ENCODE measurements at regions not wholly inside any gene's neighbourhood (a gene's known extent, or its start where the extent isn't known, plus 50 kb on each side); places are given as distances from the start of the nearest gene placed in this dataset.

- H3K9me3 ChIP-seq (ENCODE audit: low read depth, low read length, poor library complexity, severe bottlenecking) = no peaks in the 10 kb centered on the region
- H3K36me3 ChIP-seq (ENCODE audit: insufficient read depth, low read length, poor library complexity, severe bottlenecking) = no peaks in the 10 kb centered on the region
- no peak overlapping the region for H3K27ac ChIP-seq (ENCODE audit: low read depth, low read length, poor library complexity, severe bottlenecking)
- H3K27me3 ChIP-seq (replicated peaks; ENCODE audit: insufficient read depth, low read depth, low read length, poor library complexity) = no peaks in the 10 kb centered on the region
- POLR2A ChIA-PET (ENCODE audit: low non-redundant PET) = no interaction called here
- no peak overlapping the region for H3K4me3 ChIP-seq (ENCODE audit: low read depth, low read length, poor library complexity, severe bottlenecking)
- no peak for DNase-seq (ENCODE audit: low spot score)
- intact Hi-C loops (cut with micrococcal nuclease; ENCODE audit: unreplicated experiment) = no loop called here
- CTCF ChIA-PET = no interaction called here
- H3K4me1 ChIP-seq (ENCODE audit: insufficient read depth, low read length, poor library complexity, severe bottlenecking) = no peaks in the 10 kb centered on the region
- no TSS peak for BruUV-seq (replicated peaks)
- no peak for TF ChIP-seq EZH2 (IDR thresholded peaks at IDR 0.05; ENCODE audit: borderline replicate concordance, low read depth, low read length, poor library complexity, severe bottlenecking)
- TF ChIP-seq CTCF (conservative IDR thresholded peaks at IDR 0.05; ENCODE audit: low read depth, low read length) = no peak
These were observed 862.2 kb upstream of the DPPA4 start for GRCh38 chr3:110199588-110199943.

GRCh38 chr3:110210086-110210660, 861.4 kb upstream of the NECTIN3 start:
- CTCF ChIA-PET = no interaction called here
- Histone ChIP-seq H3K27ac (ENCODE audit: low read depth, low read length, poor library complexity, severe bottlenecking) (no peak overlapping the region), H3K4me3 (ENCODE audit: low read depth, low read length, poor library complexity, severe bottlenecking) (no peak overlapping the region), H3K27me3 (replicated peaks; ENCODE audit: insufficient read depth, low read depth, low read length, poor library complexity) (no peaks in the 10 kb centered on the region), H3K36me3 (ENCODE audit: insufficient read depth, low read length, poor library complexity, severe bottlenecking) (no peaks in the 10 kb centered on the region), H3K9me3 (ENCODE audit: low read depth, low read length, poor library complexity, severe bottlenecking) (no peaks in the 10 kb centered on the region), H3K4me1 (ENCODE audit: insufficient read depth, low read length, poor library complexity, severe bottlenecking) (no peaks in the 10 kb centered on the region)
- no TSS peak for BruUV-seq (replicated peaks)
- POLR2A ChIA-PET (ENCODE audit: low non-redundant PET) = no interaction called here
- TF ChIP-seq CTCF (conservative IDR thresholded peaks at IDR 0.05; ENCODE audit: low read depth, low read length) = no peak
- intact Hi-C loops (cut with micrococcal nuclease; ENCODE audit: unreplicated experiment) = no loop called here
- DNase-seq (ENCODE audit: low spot score) = no peak

- Histone ChIP-seq H3K36me3 (ENCODE audit: insufficient read depth, low read length, poor library complexity, severe bottlenecking) (no peaks in the 10 kb centered on the region), H3K27me3 (replicated peaks; ENCODE audit: insufficient read depth, low read depth, low read length, poor library complexity) (no peaks in the 10 kb centered on the region), H3K4me3 (ENCODE audit: low read depth, low read length, poor library complexity, severe bottlenecking) (no peak overlapping the region), H3K4me1 (ENCODE audit: insufficient read depth, low read length, poor library complexity, severe bottlenecking) (no peaks in the 10 kb centered on the region), H3K27ac (ENCODE audit: low read depth, low read length, poor library complexity, severe bottlenecking) (no peak overlapping the region), H3K9me3 (ENCODE audit: low read depth, low read length, poor library complexity, severe bottlenecking) (no peaks in the 10 kb centered on the region)
- POLR2A ChIA-PET (ENCODE audit: low non-redundant PET) = no interaction called here
- CTCF ChIA-PET = no interaction called here
- intact Hi-C loops (cut with micrococcal nuclease; ENCODE audit: unreplicated experiment) = no loop called here
- no peak for DNase-seq (ENCODE audit: low spot score)
- TF ChIP-seq EZH2 (IDR thresholded peaks at IDR 0.05; ENCODE audit: borderline replicate concordance, low read depth, low read length, poor library complexity, severe bottlenecking) (no peak), CTCF (conservative IDR thresholded peaks at IDR 0.05; ENCODE audit: low read depth, low read length) (no peak)
- BruUV-seq (replicated peaks) = no TSS peak
These were observed 845.0 kb upstream of the NECTIN3 start for GRCh38 chr3:110226645-110227044.

All from A673 (cell line).